NT2/D1 (cell line): ENCODE measurements at regions not wholly inside any gene's neighbourhood (a gene's known extent, or its start where the extent isn't known, plus 50 kb on each side); places are given as distances from the start of the nearest gene placed in this dataset.

Experiments used
- DNase-seq: peaks from one replicate; pipeline ENCODE4 v3.0.0-alpha.2; 2011; ENCODE audit warnings: low read depth, low spot score
- H3K27me3 ChIP-seq: 2 replicates; pipeline ENCODE4 v1.6.0; 2011; ENCODE audit warnings: mild to moderate bottlenecking; ENCODE audit not compliant: insufficient read length, insufficient read depth
- H3K36me3 ChIP-seq: 2 replicates; pipeline ENCODE4 v1.6.1; 2011; ENCODE audit warnings: mild to moderate bottlenecking, low read length, mixed read lengths; ENCODE audit not compliant: insufficient read depth, insufficient read length
- H3K4me1 ChIP-seq: 2 replicates; pipeline ENCODE4 v1.5.1; 2011; ENCODE audit not compliant: insufficient read depth, insufficient read length
- H3K4me3 ChIP-seq: 2 replicates; pipeline ENCODE4 v1.5.1; 2011; ENCODE audit warnings: low read depth; ENCODE audit not compliant: insufficient read length
- H3K9ac ChIP-seq: 2 replicates; pipeline ENCODE4 v1.6.0; 2011; ENCODE audit warnings: low read depth; ENCODE audit not compliant: insufficient read length
- H3K9me3 ChIP-seq: 2 replicates; pipeline ENCODE4 v1.5.1; 2011; ENCODE audit warnings: mild to moderate bottlenecking, low read length; ENCODE audit not compliant: insufficient read depth
- SUZ12 ChIP-seq: IDR thresholded peaks from 2 replicates; pipeline ENCODE4 v1.6.1; 2011; ENCODE audit not compliant: insufficient read length, insufficient read depth; ENCODE audit errors: extremely low read depth
- YY1 ChIP-seq: IDR thresholded peaks from 2 replicates; pipeline ENCODE4 v1.6.1; 2011; ENCODE audit not compliant: insufficient read length, insufficient read depth
- ZNF274 ChIP-seq: IDR thresholded peaks from 2 replicates; pipeline ENCODE4 v1.6.1; 2011; ENCODE audit warnings: mild to moderate bottlenecking, low read depth, low read length

DNA sequence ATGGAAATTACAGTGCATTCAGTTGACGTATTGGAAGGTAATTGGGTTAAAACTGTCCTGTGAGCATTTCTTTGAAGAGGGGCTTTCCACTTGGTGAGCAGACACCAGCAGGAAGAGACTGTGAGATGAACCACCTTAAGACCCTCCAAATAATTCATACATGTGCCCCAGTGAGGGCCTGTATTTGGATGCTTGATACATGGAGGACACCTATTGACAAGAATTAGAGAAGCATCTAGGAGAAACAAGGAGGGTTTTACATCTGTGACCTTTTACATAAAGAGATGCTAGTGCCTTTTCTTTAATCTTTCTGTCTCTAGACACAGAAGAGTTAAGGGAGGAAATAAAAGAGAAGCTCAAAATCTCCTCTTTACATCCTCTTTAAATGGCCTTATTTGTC, 1115.3 kb upstream of the IGFBP7 start:
- Histone ChIP-seq H3K9me3 (no peaks in the 10 kb centered on the region), H3K4me3 (no peak overlapping the region), H3K27me3 (no peaks in the 10 kb centered on the region), H3K9ac (no peak overlapping the region), H3K4me1 (no peaks in the 10 kb centered on the region), H3K36me3 (no peaks in the 10 kb centered on the region)
- TF ChIP-seq ZNF274 = no peak
- DNase-seq = no peak

DNA sequence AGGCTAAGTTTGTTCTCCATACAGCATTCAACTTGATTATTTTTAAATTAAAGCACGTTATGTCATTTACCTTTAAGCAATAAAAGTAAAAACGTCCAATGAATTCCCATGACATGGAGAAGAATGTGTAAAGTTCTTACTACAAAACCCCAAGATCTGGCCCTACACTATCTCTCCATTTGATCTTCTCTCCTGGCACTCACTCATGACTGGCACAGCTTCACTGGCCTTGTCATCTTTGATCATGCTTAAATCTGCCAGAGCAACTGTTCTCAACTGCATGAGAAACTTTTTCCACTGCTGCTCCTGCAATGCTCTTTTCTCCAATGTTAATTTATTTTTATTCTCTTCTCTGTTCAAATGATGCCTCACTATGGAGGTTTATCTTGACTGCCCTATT, 1109.0 kb upstream of the IGFBP7 start:
- Histone ChIP-seq H3K4me1 (no peaks in the 10 kb centered on the region), H3K9ac (no peak overlapping the region)
- no peak for DNase-seq

GRCh38 chr4:58216461-58216860, 1106.3 kb upstream of the IGFBP7 start:
- no peak overlapping the region for H3K9ac ChIP-seq
- no peaks in the 10 kb centered on the region for H3K36me3 ChIP-seq
- DNase-seq = no peak
- no peaks in the 10 kb centered on the region for H3K27me3 ChIP-seq
- TF ChIP-seq ZNF274 = no peak
- TF ChIP-seq SUZ12 = no peak
- TF ChIP-seq YY1 = no peak
- H3K9me3 ChIP-seq = no peaks in the 10 kb centered on the region
- H3K4me1 ChIP-seq = no peaks in the 10 kb centered on the region
- no peak overlapping the region for H3K4me3 ChIP-seq

More for the DNA sequence above, 1109.0 kb upstream of the IGFBP7 start:
- H3K9me3 ChIP-seq = no peaks in the 10 kb centered on the region
- no peaks in the 10 kb centered on the region for H3K36me3 ChIP-seq
- TF ChIP-seq ZNF274 (no peak), SUZ12 (no peak), YY1 (no peak)
- H3K4me3 ChIP-seq = no peak overlapping the region
- H3K27me3 ChIP-seq = no peaks in the 10 kb centered on the region

DNA sequence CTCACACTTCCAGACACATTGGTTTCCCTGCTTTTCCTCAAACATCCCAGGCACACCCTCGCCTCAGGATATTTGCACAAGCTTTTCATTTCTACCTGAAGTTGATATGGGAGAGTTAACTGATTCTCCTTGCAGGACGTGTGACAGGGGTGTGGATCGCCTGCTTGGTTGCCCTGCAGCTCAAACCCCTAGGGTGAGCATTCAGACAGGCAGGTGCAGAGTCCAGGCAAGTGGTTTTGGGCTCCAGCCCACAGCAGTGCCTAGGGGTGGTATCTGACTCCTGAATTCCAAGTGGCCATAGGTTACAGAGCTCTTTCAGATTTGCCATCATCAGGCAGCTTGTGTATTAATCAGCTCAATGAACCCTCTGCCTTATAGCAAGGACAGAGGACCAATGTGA, 1104.2 kb upstream of the IGFBP7 start:
- TF ChIP-seq YY1 (no peak), SUZ12 (no peak), ZNF274 (no peak)
- DNase-seq = no peak
- H3K9me3 ChIP-seq = no peaks in the 10 kb centered on the region
- H3K4me1 ChIP-seq = no peaks in the 10 kb centered on the region
- no peak overlapping the region for H3K9ac ChIP-seq
- no peaks in the 10 kb centered on the region for H3K36me3 ChIP-seq
- no peaks in the 10 kb centered on the region for H3K27me3 ChIP-seq
- no peak overlapping the region for H3K4me3 ChIP-seq

GRCh38 chr4:58209551-58209950, 1099.4 kb upstream of the IGFBP7 start:
- Histone ChIP-seq H3K4me1 (no peaks in the 10 kb centered on the region), H3K36me3 (no peaks in the 10 kb centered on the region), H3K9ac (no peak overlapping the region), H3K4me3 (no peak overlapping the region), H3K9me3 (no peaks in the 10 kb centered on the region), H3K27me3 (no peaks in the 10 kb centered on the region)
- no peak for TF ChIP-seq SUZ12
- no peak for TF ChIP-seq YY1
- no peak for TF ChIP-seq ZNF274
- DNase-seq = no peak

- TF ChIP-seq YY1 = no peak
- TF ChIP-seq SUZ12 = no peak
- TF ChIP-seq ZNF274 = no peak
- no peak for DNase-seq
- H3K4me3 ChIP-seq = no peak overlapping the region
Measured at GRCh38 chr4:58209001-58209400, 1098.8 kb upstream of the IGFBP7 start.

DNA sequence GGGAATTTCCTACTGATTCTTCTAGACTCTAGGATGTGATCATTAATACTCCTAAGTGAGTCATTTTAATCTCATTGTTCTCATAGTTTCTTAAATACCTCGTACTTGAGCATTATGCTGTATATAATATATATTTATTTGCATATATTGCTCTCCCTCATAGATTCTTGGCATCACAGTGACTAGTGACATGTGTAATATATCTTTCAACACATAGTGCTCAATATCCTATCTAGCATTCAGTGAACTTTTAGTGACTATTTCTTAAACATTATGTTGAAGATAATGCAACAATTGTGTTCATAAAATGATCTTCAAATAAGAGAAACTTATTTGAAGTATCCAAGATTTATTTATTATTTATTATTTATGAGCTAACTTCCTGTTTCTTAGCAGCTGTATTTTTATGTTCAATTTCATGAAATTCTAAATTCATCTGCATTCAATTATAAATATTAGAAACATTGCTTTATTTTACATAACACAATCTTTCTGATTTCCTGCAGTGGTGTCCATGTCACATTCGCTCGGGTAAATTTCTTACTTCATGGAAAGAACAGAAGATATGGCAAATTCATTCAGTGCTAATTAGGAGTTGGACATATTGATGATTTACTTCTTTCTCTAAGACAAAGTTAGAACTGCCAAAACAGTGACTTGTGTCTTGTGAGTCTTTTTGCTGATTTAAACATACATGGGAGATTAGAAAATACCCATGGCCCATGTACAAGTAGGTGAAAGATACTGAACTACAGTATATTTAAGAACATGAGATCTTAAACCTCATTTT, 1095.5 kb upstream of the IGFBP7 start:
- no peaks in the 10 kb centered on the region for H3K9me3 ChIP-seq
- H3K4me1 ChIP-seq = no peaks in the 10 kb centered on the region
- no peak overlapping the region for H3K4me3 ChIP-seq
- TF ChIP-seq ZNF274 (no peak), SUZ12 (no peak), YY1 (no peak)
- no peaks in the 10 kb centered on the region for H3K36me3 ChIP-seq
- no peak for DNase-seq
- H3K9ac ChIP-seq = no peak overlapping the region
- H3K27me3 ChIP-seq = no peaks in the 10 kb centered on the region

More at GRCh38 chr4:58209001-58209400, 1098.8 kb upstream of the IGFBP7 start:
- no peaks in the 10 kb centered on the region for H3K36me3 ChIP-seq
- H3K9me3 ChIP-seq = no peaks in the 10 kb centered on the region
- no peaks in the 10 kb centered on the region for H3K4me1 ChIP-seq
- no peaks in the 10 kb centered on the region for H3K27me3 ChIP-seq
- no peak overlapping the region for H3K9ac ChIP-seq

DNA sequence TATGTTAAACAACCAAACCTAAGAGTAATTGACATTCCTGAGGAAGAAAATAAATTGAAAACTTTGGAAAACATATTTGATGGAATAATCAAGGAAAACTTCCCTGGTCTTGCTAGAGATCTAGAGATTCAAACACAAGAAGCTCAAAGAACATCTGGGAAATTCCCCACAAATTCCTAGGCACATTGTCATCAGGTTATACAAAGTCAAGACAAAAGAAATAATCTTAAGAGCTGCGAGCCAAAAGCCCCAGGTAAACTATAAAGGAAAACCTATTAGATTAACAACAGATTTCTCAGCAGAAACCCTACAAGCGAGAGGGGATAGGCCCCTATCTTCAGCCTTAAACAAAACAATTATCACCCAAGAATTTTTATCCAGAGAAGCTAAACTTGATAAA, 1082.0 kb upstream of the IGFBP7 start:
- TF ChIP-seq YY1 (no peak), ZNF274 (no peak), SUZ12 (no peak)
- peaks cover 4% of the 10 kb centered on the region; the same call in 1 of the 2 replicates for H3K9me3 ChIP-seq
- no peaks in the 10 kb centered on the region for H3K27me3 ChIP-seq
- H3K4me3 ChIP-seq = no peak overlapping the region
- H3K4me1 ChIP-seq = no peaks in the 10 kb centered on the region
- H3K36me3 ChIP-seq = no peaks in the 10 kb centered on the region
- no peak for DNase-seq
- H3K9ac ChIP-seq = no peak overlapping the region
